Hepatocyte (in vitro differentiated cells): ENCODE measurements at regions not wholly inside any gene's neighbourhood (a gene's known extent, or its start where the extent isn't known, plus 50 kb on each side); places are given as distances from the start of the nearest gene placed in this dataset.
A peak's percentile ranks its signal among the peaks of the same experiment; 100 is the strongest.

ENCODE experiments used
- DNase-seq: peaks from one replicate; pipeline ENCODE4 v3.0.0-alpha.2; 2016; ENCODE audit warnings: low spot score
- H2AFZ ChIP-seq: fragments of 200-600 bp; sonication (generic); 2 replicates; pipeline ENCODE4 v1.6.0; 2016; ENCODE audit warnings: antibody characterized with exemption, mild to moderate bottlenecking
- H3K27ac ChIP-seq: fragments of 200-600 bp; sonication (generic); 2 replicates; pipeline ENCODE4 v1.5.1; 2016; ENCODE audit warnings: mild to moderate bottlenecking
- H3K27me3 ChIP-seq: fragments of 200-600 bp; sonication (generic); 2 replicates; pipeline ENCODE4 v1.6.1; 2016
- H3K36me3 ChIP-seq: fragments of 200-600 bp; sonication (generic); replicated peaks from 2 replicates; pipeline ENCODE4 v1.5.1; 2016; ENCODE audit warnings: low read depth; ENCODE audit not compliant: insufficient read depth
- H3K4me1 ChIP-seq: fragments of 200-600 bp; sonication (generic); 2 replicates; pipeline ENCODE4 v1.5.1; 2016; ENCODE audit warnings: mild to moderate bottlenecking, moderate library complexity; ENCODE audit not compliant: insufficient read depth
- H3K4me2 ChIP-seq: fragments of 200-600 bp; sonication (generic); 2 replicates; pipeline ENCODE4 v1.6.0; 2016
- H3K4me3 ChIP-seq: fragments of 200-600 bp; sonication (generic); 2 replicates; pipeline ENCODE4 v1.5.1; 2016; ENCODE audit warnings: mild to moderate bottlenecking
- H3K79me2 ChIP-seq: fragments of 200-600 bp; sonication (generic); 2 replicates; pipeline ENCODE4 v1.6.0; 2017; ENCODE audit warnings: mild to moderate bottlenecking
- H3K9me2 ChIP-seq: fragments of 200-600 bp; sonication (generic); replicated peaks from 2 replicates; pipeline ENCODE4 v1.6.0; 2017; ENCODE audit warnings: mild to moderate bottlenecking; ENCODE audit not compliant: insufficient read depth
- H3K9me3 ChIP-seq: fragments of 200-600 bp; sonication (generic); 2 replicates; pipeline ENCODE4 v1.5.1; 2016; ENCODE audit warnings: low read depth, mild to moderate bottlenecking
- H4K20me1 ChIP-seq: fragments of 200-600 bp; sonication (generic); 2 replicates; pipeline ENCODE4 v1.6.0; 2016; ENCODE audit warnings: mild to moderate bottlenecking; ENCODE audit not compliant: insufficient read depth, poor library complexity, severe bottlenecking
- CTCF ChIP-seq: fragments of 200-600 bp; sonication (generic); IDR thresholded peaks from 2 replicates; pipeline ENCODE4 v1.5.1; 2016; ENCODE audit warnings: antibody characterized with exemption, mild to moderate bottlenecking; ENCODE audit not compliant: poor library complexity
- EZH2 ChIP-seq: fragments of 200-600 bp; sonication (generic); IDR thresholded peaks from 2 replicates; pipeline ENCODE4 v1.6.1; 2016; ENCODE audit warnings: antibody characterized with exemption, mild to moderate bottlenecking, borderline replicate concordance
- EZH2phosphoT487 ChIP-seq: fragments of 200-600 bp; sonication (generic); IDR thresholded peaks from one replicate; pipeline ENCODE4 v1.6.1; 2018; ENCODE audit warnings: antibody characterized with exemption, mild to moderate bottlenecking, low read depth, moderate library complexity; ENCODE audit not compliant: unreplicated experiment, severe bottlenecking
- WGBS: methylation state at CpG from one replicate; pipeline ENCODE4 v1.1.6; 2016; ENCODE audit warnings: low lambda C conversion rate; ENCODE audit errors: missing lambda C conversion rate; 5-methylcytosine and 5-hydroxymethylcytosine counted together

GRCh38 chr7:15007507-15007906, 105.0 kb upstream of the DGKB start:
- DNase-seq: peak; percentile 26
- Histone ChIP-seq H3K27me3 (no peaks in the 10 kb centered on the region), H3K27ac (no peak overlapping the region), H2AFZ (no peak overlapping the region), H3K4me3 (no peak overlapping the region), H3K9me2 (no peaks in the 10 kb centered on the region), H4K20me1 (no peaks in the 10 kb centered on the region), H3K4me2 (no peak overlapping the region), H3K9me3 (no peaks in the 10 kb centered on the region), H3K36me3 (no peaks in the 10 kb centered on the region), H3K79me2 (no peaks in the 10 kb centered on the region), H3K4me1 (no peaks in the 10 kb centered on the region)
- TF ChIP-seq EZH2: no peak
- TF ChIP-seq CTCF: no peak
- no peak for TF ChIP-seq EZH2phosphoT487
- WGBS: 79% methylated on average over 5 of the region's 5 CpGs

- no peak for DNase-seq
- Histone ChIP-seq H3K27ac (no peak overlapping the region), H3K27me3 (no peaks in the 10 kb centered on the region), H3K79me2 (no peaks in the 10 kb centered on the region), H3K9me3 (no peaks in the 10 kb centered on the region), H3K4me1 (peaks cover under 1% of the 10 kb centered on the region), H3K9me2 (no peaks in the 10 kb centered on the region), H3K4me2 (no peak overlapping the region), H3K4me3 (no peak overlapping the region), H2AFZ (no peak overlapping the region), H3K36me3 (no peaks in the 10 kb centered on the region), H4K20me1 (no peaks in the 10 kb centered on the region)
- 75% methylated on average over 5 of the region's 5 CpGs for WGBS
- TF ChIP-seq EZH2 (no peak), CTCF (no peak), EZH2phosphoT487 (no peak)
Measured at GRCh38 chr7:15005672-15006071, 103.1 kb upstream of the DGKB start.

DNA sequence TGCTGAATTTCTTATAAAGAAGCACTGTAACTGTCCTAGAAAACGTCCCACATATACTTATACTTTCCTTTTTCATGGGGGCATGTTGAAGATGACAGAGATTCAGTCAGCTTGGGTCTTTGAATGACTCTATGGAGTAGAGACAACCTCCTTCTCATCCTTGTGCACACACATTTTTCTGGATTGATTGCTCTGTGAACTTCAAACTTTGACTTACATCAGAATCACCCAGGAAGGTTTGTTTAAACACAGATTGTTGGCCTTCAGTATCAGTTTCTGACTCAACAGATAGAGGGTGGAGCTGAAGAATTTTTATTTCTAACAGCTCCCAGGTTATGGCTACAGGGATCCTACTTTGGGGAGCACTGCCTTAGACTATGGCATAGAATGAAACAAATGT, 97.6 kb upstream of the DGKB start:
- 79% methylated on average over 1 of the region's 1 CpG for WGBS
- TF ChIP-seq CTCF (no peak), EZH2phosphoT487 (no peak), EZH2 (no peak)
- H3K79me2 ChIP-seq: no peaks in the 10 kb centered on the region
- H3K36me3 ChIP-seq: no peaks in the 10 kb centered on the region
- peak; percentile 10 for DNase-seq
- no peak overlapping the region for H3K4me3 ChIP-seq
- peak overlapping the region; percentile 52 for H3K27ac ChIP-seq
- H3K9me3 ChIP-seq: no peaks in the 10 kb centered on the region
- H3K4me2 ChIP-seq: no peak overlapping the region
- no peaks in the 10 kb centered on the region for H4K20me1 ChIP-seq
- H2AFZ ChIP-seq: no peak overlapping the region
- H3K9me2 ChIP-seq: no peaks in the 10 kb centered on the region
- no peaks in the 10 kb centered on the region for H3K27me3 ChIP-seq
- H3K4me1 ChIP-seq: peaks cover 10% of the 10 kb centered on the region

DNA sequence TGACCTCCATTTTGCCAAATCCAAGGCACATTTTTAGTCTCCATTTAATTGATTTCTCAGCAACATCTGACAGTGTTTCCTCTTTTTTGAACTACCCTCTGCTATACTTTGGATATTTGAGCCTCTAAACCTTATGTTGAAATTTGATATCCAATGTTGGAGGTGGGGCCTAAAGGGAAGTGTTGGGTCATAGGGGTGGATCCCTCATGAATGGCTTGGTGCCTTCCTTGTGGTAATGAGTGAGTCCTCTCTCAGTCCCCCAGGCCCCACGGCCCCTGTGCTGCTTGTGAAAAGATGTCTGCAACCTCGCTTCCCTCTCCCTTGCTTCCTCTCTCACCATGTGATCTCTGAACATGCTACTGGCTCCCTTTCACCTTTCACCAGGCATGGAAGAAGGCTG, 96.8 kb upstream of the DGKB start:
- Histone ChIP-seq H3K4me2 (no peak overlapping the region), H4K20me1 (no peaks in the 10 kb centered on the region), H3K9me2 (no peaks in the 10 kb centered on the region), H3K9me3 (no peaks in the 10 kb centered on the region), H3K27me3 (no peaks in the 10 kb centered on the region), H2AFZ (no peak overlapping the region), H3K4me3 (no peak overlapping the region), H3K36me3 (no peaks in the 10 kb centered on the region), H3K27ac (peak overlapping the region; percentile 52), H3K4me1 (peaks cover 10% of the 10 kb centered on the region), H3K79me2 (no peaks in the 10 kb centered on the region)
- TF ChIP-seq EZH2: no peak
- TF ChIP-seq CTCF: no peak
- TF ChIP-seq EZH2phosphoT487: no peak
- no peak for DNase-seq
- 90% methylated on average over 2 of the region's 2 CpGs for WGBS
